Neural cell (in vitro differentiated cells): ENCODE measurements at regions not wholly inside any gene's neighbourhood (a gene's known extent, or its start where the extent isn't known, plus 50 kb on each side); places are given as distances from the start of the nearest gene placed in this dataset.

Source experiments
- H2AFZ ChIP-seq: fragments of 200-600, 300-800 bp; sonication (generic), shearing (Covaris generic); 2 replicates; pipeline ENCODE4 v1.6.0; 2014; ENCODE audit warnings: low read depth, mild to moderate bottlenecking, antibody characterized with exemption, low read length, moderate library complexity
- H3F3A ChIP-seq: fragments of 200-600 bp; shearing (Covaris generic); 2 replicates; pipeline ENCODE4 v1.6.1; 2016; ENCODE audit warnings: mild to moderate bottlenecking, moderate library complexity, mixed read lengths, antibody characterized with exemption, low read length; ENCODE audit not compliant: insufficient read depth, poor library complexity, severe bottlenecking
- H3K27ac ChIP-seq: fragments of 200-600, 300-800 bp; sonication (generic), shearing (Covaris generic); 2 replicates; pipeline ENCODE4 v1.5.1; 2014; ENCODE audit warnings: mild to moderate bottlenecking, low read length, moderate library complexity
- H3K27me3 ChIP-seq: fragments of 300-800, 200-600 bp; sonication (generic), shearing (Covaris generic); 2 replicates; pipeline ENCODE4 v1.6.0; 2014; ENCODE audit warnings: mild to moderate bottlenecking, low read depth, low read length, moderate library complexity; ENCODE audit not compliant: insufficient read depth
- H3K36me3 ChIP-seq: fragments of 300-800, 200-600 bp; sonication (generic), shearing (Covaris generic); 2 replicates; pipeline ENCODE4 v1.5.1; 2014; ENCODE audit warnings: mild to moderate bottlenecking, antibody characterized with exemption, low read length, moderate library complexity; ENCODE audit not compliant: insufficient read depth
- H3K4me2 ChIP-seq: fragments of 300-800, 200-600 bp; sonication (generic), shearing (Covaris generic); 2 replicates; pipeline ENCODE4 v1.6.0; 2014; ENCODE audit warnings: mild to moderate bottlenecking, low read length
- H3K4me3 ChIP-seq: fragments of 300-800, 200-600 bp; sonication (generic), shearing (Covaris generic); 2 replicates; pipeline ENCODE4 v1.5.1; 2014; ENCODE audit warnings: mild to moderate bottlenecking, low read length, moderate library complexity
- H3K79me2 ChIP-seq: fragments of 200-600 bp; shearing (Covaris generic); replicated peaks from 2 replicates; pipeline ENCODE4 v1.6.0; 2014; ENCODE audit warnings: mild to moderate bottlenecking, low read length, moderate library complexity; ENCODE audit not compliant: insufficient read depth
- H3K9ac ChIP-seq: fragments of 300-800, 200-600 bp; sonication (generic), shearing (Covaris generic); 2 replicates; pipeline ENCODE4 v1.6.1; 2016; ENCODE audit warnings: mild to moderate bottlenecking, low read length, mixed read lengths
- H3K9me2 ChIP-seq: fragments of 200-600 bp; shearing (Covaris generic); 2 replicates; pipeline ENCODE4 v1.6.1; 2016; ENCODE audit warnings: mild to moderate bottlenecking, low read length, mixed read lengths; ENCODE audit not compliant: insufficient read depth
- H3K9me3 ChIP-seq: fragments of 200-600, 300-800 bp; sonication (generic), shearing (Covaris generic); 2 replicates; pipeline ENCODE4 v1.6.1; 2016; ENCODE audit warnings: mild to moderate bottlenecking, mixed run types, low read length, moderate library complexity, mixed read lengths
- H4K20me1 ChIP-seq: fragments of 200-600 bp; shearing (Covaris generic); 2 replicates; pipeline ENCODE4 v1.6.1; 2016; ENCODE audit warnings: mild to moderate bottlenecking, mixed run types; ENCODE audit not compliant: insufficient read depth
- CTCF ChIP-seq: fragments of 450-650 bp; IDR thresholded peaks from 2 replicates; pipeline ENCODE4 v1.5.1; 2014; ENCODE audit warnings: antibody characterized with exemption, mild to moderate bottlenecking, moderate library complexity; ENCODE audit not compliant: poor library complexity, severe bottlenecking
- EP300 ChIP-seq: fragments of 450-650 bp; conservative IDR thresholded peaks from 2 replicates; pipeline ENCODE4 v1.6.1; 2014; ENCODE audit warnings: antibody characterized with exemption, mild to moderate bottlenecking, moderate library complexity; ENCODE audit not compliant: poor library complexity, severe bottlenecking
- EZH2 ChIP-seq: fragments of 200-600, 300-800 bp; shearing (Covaris generic), sonication (generic); IDR thresholded peaks from 2 replicates; pipeline ENCODE4 v1.6.1; 2014; ENCODE audit warnings: antibody characterized with exemption, low read length, borderline replicate concordance, mild to moderate bottlenecking; ENCODE audit not compliant: insufficient read depth, poor library complexity, severe bottlenecking
- MXI1 ChIP-seq: fragments of 450-650 bp; conservative IDR thresholded peaks from 2 replicates; pipeline ENCODE4 v1.6.1; 2014; ENCODE audit warnings: antibody characterized with exemption, mild to moderate bottlenecking; ENCODE audit not compliant: poor library complexity, severe bottlenecking
- POLR2AphosphoS5 ChIP-seq: IDR thresholded peaks from 2 replicates; pipeline ENCODE4 v1.6.1; 2012
- RAD21 ChIP-seq: fragments of 450-650 bp; conservative IDR thresholded peaks from 2 replicates; pipeline ENCODE4 v1.6.1; 2014; ENCODE audit warnings: antibody characterized with exemption, mild to moderate bottlenecking, moderate library complexity
- SMC3 ChIP-seq: fragments of 450-650 bp; conservative IDR thresholded peaks from 2 replicates; pipeline ENCODE4 v1.6.1; 2014; ENCODE audit warnings: antibody characterized with exemption, mild to moderate bottlenecking, moderate library complexity; ENCODE audit not compliant: poor library complexity
- TAF1 ChIP-seq: IDR thresholded peaks from 2 replicates; pipeline ENCODE4 v1.6.1; 2012; ENCODE audit warnings: low read depth
- TF ChIP-seq, protein P1 (sequence below): IDR thresholded peaks from 2 replicates; pipeline ENCODE4 v1.6.1; 2012; ENCODE audit warnings: borderline replicate concordance

DNA sequence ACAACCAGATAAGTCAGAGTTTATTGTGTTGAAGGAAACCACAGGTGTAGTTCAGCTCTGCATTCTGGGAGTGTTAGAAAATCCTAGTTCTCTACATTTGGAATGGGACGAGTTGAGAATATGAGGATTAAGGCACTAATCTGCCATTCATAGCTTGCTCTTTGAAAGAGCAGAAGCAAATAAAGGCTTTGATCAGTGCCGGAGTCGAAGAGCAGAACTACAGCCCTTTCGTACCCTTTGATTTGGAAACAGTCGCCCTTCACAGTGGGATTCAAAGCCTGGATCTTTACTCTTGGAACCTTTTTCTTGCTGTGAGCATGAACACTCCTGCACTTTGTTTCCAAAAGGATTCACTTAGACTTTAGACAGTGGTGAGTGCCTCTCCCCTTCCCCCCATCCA lies 523.9 kb upstream of the POU3F2 start (continued):
- TF ChIP-seq, protein P1, sequence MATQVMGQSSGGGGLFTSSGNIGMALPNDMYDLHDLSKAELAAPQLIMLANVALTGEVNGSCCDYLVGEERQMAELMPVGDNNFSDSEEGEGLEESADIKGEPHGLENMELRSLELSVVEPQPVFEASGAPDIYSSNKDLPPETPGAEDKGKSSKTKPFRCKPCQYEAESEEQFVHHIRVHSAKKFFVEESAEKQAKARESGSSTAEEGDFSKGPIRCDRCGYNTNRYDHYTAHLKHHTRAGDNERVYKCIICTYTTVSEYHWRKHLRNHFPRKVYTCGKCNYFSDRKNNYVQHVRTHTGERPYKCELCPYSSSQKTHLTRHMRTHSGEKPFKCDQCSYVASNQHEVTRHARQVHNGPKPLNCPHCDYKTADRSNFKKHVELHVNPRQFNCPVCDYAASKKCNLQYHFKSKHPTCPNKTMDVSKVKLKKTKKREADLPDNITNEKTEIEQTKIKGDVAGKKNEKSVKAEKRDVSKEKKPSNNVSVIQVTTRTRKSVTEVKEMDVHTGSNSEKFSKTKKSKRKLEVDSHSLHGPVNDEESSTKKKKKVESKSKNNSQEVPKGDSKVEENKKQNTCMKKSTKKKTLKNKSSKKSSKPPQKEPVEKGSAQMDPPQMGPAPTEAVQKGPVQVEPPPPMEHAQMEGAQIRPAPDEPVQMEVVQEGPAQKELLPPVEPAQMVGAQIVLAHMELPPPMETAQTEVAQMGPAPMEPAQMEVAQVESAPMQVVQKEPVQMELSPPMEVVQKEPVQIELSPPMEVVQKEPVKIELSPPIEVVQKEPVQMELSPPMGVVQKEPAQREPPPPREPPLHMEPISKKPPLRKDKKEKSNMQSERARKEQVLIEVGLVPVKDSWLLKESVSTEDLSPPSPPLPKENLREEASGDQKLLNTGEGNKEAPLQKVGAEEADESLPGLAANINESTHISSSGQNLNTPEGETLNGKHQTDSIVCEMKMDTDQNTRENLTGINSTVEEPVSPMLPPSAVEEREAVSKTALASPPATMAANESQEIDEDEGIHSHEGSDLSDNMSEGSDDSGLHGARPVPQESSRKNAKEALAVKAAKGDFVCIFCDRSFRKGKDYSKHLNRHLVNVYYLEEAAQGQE: no peak

GRCh38 chr6:98323605-98324004 lies 510.8 kb upstream of the POU3F2 start:
- Histone ChIP-seq H3K4me2 (no peak overlapping the region), H3K27me3 (no peaks in the 10 kb centered on the region), H4K20me1 (no peaks in the 10 kb centered on the region), H3K9me3 (no peaks in the 10 kb centered on the region), H3K36me3 (no peaks in the 10 kb centered on the region), H3K9ac (no peak overlapping the region), H3K79me2 (no peaks in the 10 kb centered on the region), H3K27ac (no peak overlapping the region), H3K9me2 (no peaks in the 10 kb centered on the region), H2AFZ (no peak overlapping the region), H3F3A (no peaks in the 10 kb centered on the region), H3K4me3 (no peak overlapping the region)
- TF ChIP-seq, protein P1: no peak
- TF ChIP-seq RAD21: no peak
- TF ChIP-seq SMC3: no peak
- no peak for TF ChIP-seq EP300
- TF ChIP-seq EZH2: no peak
- TF ChIP-seq CTCF: no peak
- no peak for TF ChIP-seq POLR2AphosphoS5
- TF ChIP-seq TAF1: no peak
- no peak for TF ChIP-seq MXI1
